GM19324 (cell line): ENCODE measurements at regions not wholly inside any gene's neighbourhood (a gene's known extent, or its start where the extent isn't known, plus 50 kb on each side); places are given as distances from the start of the nearest gene placed in this dataset.

Experiments used
- ATAC-seq: cut with Tn5 transposase; IDR thresholded peaks from one replicate; pipeline ENCODE4 v1.9.1; 2021; ENCODE audit warnings: mild to moderate bottlenecking, moderate library complexity; ENCODE audit not compliant: unreplicated experiment, low FRiP score

DNA sequence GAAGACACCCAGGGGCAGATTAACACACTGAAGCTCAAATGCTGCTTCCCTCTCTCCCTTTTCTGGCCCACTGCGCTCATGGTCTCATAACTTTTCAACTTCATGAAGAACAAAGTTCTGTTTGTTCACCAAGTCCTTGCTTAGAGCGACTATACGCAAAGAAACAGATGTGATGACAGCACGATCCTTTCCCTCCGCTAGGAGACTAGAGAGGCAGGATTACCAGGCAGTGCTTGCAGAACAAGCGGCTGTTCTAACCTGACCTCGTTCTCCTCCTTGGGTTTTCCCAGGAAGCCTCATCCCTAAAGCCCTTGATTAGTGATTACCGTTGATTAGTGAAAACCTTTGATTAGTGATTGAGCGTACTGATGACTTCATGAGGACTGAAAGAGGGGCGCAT, 649.9 kb downstream of the IRX1 start:
- no peak for ATAC-seq

DNA sequence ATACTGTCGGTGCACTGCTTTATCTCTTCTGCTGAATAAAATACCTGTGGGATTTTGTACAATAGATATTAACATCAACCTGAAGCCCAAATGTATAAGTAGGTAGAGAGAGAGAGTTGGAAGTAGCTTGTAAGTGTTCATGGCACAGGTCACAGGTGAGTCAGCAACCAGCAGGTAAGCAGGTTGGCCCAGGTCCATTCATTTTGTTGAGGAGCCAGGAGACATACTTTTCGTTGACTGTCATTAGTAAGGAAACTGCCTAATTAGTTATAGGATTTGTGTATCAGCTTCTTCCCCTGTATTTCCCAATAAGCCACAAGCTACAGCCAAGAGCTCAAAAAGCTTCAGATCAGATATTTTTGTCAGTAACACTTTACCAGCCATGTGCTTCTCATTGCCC, 650.8 kb downstream of the IRX1 start:
- no peak for ATAC-seq

DNA sequence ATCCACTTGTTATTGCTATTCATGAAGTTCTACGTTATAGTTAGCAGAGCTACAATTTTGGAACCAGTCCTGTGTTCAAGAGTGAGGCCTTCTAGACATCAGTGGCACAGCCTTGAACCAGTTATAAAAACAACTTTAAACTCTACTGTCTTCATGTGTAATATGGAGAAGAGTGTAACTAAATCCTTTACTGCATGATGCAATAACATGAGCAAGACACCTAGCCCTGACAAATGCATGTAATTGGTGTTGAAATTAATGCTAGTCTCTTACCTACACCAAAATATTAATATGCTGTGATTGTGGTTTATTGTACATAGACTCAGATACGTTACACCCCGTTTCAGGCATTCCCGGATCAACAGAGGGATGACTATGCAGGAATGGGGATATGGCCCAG, 654.6 kb downstream of the IRX1 start:
- ATAC-seq = no peak

DNA sequence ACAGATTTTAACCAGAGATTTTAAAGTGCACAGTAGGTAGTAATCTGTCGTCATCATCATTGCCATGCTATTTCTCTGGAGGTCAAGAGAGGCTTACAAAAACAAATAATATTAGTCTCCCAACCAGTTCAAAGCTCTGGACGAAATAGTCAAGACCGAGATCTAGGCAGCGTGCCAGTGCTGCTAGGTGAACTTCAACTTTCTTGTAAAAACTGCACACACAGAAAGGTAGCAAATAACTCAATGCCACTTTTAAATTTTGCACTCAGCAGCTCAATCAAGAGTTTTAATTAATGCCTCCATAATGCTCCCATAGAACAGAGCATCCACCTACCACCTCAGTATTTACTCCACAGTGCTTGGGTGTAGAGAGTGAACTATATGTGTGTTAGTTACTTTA, 656.8 kb downstream of the IRX1 start:
- no peak for ATAC-seq

DNA sequence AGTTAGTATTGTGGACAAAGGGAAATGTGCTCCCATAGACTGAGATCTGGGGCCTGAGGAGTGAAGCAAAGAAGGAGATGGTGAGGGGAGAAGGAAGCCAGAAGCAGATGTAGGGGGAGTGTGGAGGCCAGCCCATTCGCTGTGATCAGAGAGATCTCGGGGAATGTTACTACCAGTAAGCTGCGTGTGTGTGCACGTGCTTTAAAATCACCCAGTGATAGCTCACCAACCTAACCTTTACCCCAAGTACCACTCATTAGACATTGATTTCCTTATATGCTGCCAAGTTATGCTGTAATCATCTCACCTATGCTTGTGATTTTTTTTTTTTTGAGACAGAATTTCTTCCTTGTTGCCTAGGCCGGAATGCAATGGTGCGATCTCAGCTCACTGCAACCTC, 659.1 kb downstream of the IRX1 start:
- ATAC-seq = no peak

DNA sequence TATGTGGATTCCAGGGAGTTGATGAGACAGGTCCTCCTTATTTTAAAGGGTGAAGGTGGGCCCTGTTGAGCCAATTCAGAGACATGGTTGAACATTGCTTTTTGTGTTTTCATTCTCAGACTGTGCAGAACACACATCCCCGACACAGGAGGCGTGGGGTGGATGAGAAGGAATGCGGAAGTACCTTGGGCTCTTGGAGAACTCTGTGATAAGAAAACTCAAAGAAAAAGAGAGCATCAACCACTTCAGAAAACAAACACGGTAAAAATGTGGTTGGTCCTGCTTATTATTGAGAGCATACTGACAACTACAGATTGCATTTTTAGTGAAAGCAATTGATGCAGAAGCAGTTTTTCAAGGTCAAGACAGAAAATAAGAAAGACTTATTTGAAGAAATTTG, 659.8 kb downstream of the IRX1 start:
- ATAC-seq = no peak

DNA sequence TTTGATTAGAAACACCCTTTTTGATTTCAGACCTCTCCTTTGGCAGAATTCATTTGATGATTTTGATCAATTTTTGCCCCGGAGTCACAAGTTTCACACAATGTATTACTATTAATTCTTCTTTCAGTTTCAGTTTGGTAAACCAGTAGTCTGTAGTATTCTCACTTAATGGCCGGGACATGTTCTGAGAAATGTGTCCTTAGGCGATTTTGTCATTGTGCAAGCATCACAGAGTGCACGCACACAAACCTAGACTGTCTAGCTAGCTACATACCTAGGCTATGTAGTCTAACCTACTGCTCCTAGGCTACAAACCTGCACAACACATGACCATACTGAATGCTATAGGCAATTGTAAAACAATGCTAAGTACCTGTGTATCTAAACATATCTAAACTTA, 662.5 kb downstream of the IRX1 start:
- ATAC-seq = no peak

DNA sequence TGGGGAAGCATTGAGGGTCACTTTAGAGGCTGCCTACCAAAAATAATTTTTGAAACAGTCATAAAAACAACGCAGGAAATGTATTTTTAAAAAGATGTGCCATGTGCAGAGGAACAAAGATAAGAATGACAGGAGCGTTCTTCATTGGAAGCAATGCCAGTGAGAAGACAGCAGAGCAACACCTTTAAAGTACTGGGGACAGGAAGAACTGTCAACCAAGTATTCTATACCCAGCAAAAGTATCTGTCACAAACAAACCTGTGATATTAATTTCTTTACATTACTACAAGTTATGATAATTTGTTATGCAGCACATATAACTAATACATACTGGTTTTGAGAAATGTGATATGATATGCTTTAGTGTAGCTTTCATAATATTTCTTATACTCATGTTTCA, 675.6 kb downstream of the IRX1 start:
- ATAC-seq = no peak

DNA sequence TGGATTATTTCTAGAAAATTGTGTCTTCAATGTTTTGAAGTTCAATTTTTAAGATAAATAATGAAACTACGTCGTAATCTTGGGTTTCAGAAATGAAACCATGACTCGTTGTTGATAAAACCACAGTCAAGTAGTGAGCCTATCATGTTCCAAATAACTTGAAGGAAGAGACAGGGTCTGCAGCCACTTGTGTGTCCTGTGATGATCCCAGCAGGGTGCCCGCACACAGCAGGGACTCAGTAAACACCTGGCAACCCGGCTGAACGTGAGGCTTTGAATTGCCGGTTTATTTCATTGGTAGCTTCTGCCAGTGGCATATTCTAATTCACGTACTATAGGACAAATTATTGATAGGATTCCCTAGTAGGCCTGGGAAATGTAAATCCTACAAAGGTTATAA, 679.6 kb downstream of the IRX1 start:
- ATAC-seq = no peak

DNA sequence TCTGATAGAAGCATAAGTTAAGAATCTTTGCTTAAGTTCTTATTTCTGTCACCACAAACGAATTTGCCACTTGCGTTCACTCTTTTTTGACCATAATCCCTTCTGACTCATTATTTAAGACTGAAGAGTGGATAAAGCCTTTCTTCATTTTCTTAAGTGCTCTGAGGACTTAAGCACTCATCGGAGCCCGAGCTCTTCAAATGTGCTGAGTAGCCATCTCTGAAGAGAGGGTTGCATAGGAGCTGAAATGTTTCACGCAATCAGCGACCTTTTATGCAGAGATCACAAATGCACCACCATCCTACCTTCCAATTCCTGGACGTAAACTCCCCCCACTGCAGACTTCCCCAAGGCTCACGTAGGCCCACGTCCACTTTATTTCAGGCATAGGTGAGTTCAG, 699.2 kb downstream of the IRX1 start:
- ATAC-seq = no peak

DNA sequence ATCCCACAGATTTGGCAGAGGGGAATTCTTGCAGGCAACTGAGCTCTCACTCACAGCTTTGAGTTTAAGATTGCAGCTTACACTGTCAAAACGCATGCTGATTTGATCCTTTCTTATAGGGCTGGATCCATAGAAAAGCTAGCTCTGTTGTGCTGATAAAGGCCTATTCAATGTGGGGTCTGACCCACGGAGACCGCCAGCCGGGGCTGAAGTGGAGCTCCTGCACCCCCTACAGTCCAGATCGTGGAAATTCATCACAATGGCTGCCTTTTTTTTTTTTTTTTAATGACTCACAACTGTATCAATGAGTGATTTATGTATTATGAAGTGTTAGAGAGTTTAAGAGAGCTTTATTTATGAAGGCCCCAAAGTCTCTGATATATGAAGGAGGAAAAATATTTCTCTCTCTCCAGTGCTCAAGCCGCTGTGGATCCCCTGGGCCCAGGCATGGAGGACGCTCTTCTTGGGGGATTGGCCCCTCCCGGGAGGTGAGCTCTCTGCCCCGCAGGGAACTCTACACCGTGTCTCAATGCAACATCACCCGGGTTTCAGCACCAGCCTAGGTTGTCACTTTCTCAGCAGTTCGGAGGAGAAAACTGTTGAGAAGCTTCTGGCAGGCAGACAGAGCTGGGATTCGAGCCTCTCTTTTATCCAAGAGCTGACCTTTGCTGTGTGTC, 700.2 kb downstream of the IRX1 start:
- ATAC-seq = no peak

DNA sequence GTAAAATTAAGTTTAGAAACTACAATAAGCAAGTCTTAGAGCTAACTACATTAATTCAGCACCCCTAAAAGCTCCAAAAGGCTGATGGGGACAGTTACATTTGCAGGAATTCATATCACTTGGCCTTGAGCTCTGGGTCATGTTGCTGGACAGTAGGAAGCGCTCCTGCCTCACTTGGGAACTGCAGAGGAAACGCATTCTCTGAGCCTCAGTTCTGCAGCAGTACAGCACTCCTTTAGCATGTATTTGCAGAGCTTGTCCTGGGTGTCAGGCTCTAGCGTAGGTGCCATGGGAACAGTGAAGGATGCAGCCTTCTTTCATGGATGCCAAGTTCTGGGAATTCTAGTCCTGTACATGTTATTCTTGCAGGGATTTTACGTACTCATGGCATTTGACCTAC, 710.4 kb downstream of the IRX1 start:
- ATAC-seq = no peak

DNA sequence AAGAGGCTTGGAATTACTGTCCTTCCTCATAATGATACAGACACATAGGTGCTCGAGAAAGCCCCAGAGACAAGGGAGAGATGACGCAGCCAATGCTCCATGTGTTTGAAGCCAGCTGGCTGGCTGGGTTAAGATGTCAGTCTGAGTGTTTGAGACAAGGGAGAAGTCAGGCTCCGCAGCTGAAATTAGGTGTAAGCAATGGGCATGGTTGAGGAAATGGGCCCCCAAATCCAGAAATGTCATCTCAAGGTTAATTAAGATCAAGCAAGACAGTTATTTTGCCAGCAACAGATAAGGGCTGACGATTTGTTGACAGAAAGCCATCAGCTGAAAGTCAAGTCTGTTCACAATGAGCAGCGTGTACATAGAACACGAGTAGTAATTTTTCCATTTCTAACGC, 713.4 kb downstream of the IRX1 start:
- no peak for ATAC-seq

DNA sequence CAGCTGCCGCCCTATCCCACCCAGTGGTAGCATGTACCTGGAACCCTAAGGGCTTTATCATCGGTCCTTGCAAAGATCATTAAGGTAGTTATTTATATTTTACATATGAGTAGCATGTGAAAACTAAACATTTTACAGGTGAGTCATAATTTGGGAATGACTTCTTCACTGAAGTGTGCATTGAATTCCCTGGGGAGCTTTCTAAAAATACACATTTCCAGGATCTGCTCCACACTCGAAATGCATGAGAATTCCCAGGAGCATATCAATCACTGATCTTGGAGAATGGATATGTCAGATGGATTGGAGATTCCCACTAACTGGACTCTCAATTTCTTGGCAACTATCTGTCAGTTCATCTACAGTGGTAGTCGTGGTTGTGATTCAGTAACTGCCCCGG, 717.5 kb downstream of the IRX1 start:
- ATAC-seq = no peak

DNA sequence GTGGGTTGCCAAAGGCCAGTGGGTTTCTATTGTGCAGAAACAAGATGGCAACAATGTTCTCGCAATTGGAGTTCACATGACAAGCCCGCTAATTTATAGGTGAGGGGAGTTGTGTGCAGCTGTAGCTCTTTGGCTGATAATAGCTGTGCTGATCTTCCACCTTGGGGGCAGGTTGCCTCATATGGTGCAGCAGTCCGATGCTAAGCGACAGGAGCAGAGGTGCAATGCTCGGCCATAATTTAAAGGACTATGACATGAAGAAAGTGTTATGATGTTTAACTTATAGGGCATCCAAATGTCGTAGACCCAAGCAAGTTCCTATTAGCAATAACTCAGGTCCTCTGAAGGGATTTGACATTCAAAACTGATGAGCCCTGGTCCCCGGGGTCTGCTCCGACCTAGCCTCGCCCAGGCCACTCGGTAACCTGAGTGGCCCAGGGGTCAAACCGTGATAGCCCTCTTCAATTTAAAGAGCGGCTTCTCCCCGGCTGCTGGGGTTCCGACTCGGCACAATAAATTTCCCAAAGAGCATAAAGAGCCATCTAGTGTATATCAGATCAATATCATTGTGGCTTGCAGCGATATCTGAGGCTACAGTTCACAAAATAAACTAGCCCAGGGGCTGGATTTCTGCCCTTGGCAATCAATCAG, 724.0 kb downstream of the IRX1 start:
- ATAC-seq = no peak

DNA sequence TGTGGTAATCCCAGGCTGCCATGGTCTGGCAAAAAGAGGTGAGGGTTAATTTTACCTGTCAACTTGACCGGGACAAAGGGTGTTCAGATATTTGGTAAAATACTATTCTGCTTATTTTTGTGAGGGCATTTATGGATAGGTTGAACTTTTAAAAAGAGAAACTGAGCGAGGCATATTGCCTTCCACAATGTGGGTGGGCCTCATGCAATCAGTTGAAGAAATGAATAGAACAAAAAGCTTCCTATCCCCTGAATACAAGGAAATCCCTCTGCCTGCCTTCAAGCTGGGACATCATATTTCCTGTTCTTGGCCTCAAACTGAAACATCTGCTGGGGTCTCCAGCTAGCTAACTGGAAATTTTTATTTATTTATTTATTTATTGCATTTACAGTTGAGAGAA, 734.7 kb downstream of the IRX1 start:
- ATAC-seq = no peak

DNA sequence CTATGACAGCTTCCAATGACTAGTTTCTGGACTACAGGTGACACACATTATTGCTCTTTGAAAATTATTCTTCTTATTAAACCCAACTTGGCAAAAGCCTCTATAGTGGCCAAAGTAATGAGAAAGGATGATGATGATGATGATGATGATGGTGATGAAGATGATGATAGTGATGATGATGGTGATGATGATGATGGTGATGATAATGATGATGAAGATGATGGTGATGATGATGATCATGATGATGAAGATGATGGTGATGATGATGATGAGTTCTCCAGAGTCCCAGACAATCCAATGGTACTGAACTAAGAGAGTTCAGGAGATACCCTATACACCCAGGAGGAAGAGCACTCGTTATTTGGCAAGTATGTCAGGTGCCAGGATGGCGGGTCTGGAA, 739.4 kb downstream of the IRX1 start:
- no peak for ATAC-seq

DNA sequence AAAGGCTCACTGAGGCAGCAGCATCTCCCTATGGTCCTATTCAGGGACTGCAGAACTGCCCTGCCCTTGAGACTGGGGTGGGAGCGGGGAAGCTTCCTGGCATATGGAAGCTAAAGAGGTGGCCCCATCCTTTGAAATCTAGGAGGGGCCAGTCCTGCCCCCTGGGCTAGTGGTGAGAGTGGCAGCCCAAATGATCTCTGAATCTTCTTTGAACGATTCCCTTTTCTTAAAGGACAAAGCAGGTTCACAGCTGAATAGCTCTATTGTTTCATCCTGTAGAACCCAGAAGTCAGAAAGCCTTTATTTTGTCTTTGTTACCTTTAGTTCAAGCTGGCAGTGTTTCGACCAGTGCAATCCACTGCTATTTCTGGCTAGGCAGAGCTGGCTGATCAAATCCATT, 741.9 kb downstream of the IRX1 start:
- ATAC-seq = no peak

DNA sequence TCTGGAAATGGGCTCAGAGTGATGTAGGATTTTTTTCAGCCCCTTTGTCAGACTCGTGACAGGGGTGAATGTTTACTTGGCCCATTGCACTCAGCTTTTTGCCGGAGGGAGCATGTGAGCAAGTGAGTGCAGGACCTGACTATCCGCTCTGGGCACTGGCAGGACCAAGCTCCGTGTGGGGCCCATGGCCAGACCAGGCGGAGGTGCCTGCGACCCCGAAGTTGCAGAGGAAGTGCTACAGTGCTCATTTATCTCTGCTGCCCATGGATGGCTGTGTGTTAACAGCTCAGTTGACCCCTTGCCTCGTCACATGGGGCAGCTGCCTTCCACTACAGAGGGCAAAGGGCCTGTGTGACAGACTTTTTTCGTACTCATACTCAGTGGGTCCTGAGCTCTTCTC, 744.3 kb downstream of the IRX1 start:
- ATAC-seq = no peak

DNA sequence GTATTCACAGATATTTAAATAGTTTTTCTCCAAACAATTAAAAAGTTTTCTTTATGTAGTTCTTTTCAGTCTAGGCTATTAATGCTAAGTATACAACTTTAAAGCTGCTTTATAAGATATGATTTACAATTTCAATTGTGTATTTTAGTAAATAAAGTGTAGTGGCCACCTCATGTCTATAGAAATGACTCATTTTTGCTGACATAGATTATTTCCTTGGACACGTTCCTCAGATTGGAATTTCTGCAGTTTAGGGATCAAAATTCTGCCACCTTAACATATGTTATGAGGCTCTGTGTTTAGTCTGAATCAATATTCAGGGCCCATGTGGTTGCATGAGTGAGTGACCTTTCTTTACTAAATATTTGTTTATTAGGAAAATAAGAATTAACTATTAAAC, 750.2 kb downstream of the IRX1 start:
- ATAC-seq = no peak

DNA sequence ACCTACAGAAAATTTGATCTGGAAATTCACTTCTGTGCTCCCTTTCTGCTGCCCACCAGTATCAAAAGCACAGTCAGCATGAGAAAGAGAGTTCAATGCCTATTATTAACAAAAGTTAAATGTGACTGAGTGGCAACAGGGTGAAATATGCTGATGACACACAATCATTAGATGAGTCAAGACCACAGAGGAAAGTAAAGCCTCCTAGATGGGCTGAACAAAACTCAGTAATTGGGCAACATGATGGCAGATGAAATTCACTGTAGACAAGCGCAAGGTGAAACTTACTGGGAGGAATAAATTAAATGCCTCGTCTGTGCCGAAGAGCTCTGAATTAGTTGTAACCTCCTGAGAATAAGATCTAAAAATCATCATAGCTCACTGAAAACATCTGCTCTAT, 752.8 kb downstream of the IRX1 start:
- no peak for ATAC-seq

DNA sequence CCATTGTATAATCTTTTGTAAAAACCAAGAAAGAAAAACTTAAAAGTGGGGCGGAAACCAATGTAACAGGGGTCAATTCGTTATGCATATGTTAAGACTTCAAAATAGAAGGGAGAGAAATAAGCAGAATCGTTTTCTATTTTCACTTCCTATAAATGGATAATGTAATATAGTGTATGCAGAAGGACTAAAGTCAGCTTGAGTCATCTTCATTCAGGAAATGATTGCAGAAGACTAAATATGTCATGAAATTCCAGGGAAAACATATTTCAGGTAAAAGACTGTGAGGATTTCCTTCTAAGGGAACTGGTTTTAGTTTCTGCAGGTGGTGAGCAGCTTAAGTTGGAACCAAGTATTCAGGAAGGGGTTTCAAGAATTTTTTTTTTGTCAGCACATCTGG, 753.3 kb downstream of the IRX1 start:
- no peak for ATAC-seq

DNA sequence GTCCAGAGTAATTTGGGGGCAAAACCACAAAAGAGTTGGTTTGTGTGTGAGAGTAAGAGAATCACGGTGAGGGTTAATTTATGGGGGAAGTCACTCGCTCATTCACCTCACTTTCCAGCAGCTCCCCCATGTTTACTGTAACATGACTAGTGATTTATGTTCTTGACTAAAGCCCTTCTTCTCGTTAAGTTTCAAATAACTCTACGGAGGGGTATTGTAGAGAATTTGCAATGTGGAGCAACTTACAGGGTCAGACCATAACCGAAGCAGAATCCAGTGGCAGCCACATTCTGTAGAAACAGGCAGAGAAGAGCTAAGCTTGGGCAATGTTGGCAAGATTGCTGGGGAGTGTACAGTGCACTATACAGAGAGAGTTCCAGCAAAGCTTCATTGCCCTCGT, 760.6 kb downstream of the IRX1 start:
- ATAC-seq = no peak
